Loucy (cell line): ENCODE measurements at regions not wholly inside any gene's neighbourhood (a gene's known extent, or its start where the extent isn't known, plus 50 kb on each side); places are given as distances from the start of the nearest gene placed in this dataset.

Source experiments
- H2AFZ ChIP-seq: fragments of 200-600 bp; sonication (generic); 2 replicates; pipeline ENCODE4 v1.6.0; 2016; ENCODE audit warnings: antibody characterized with exemption, mild to moderate bottlenecking, low read length, moderate library complexity
- H3F3A ChIP-seq: fragments of 200-600 bp; 2 replicates; pipeline ENCODE4 v1.6.0; 2016; ENCODE audit warnings: antibody characterized with exemption, low read depth, mild to moderate bottlenecking
- H3K27me3 ChIP-seq: fragments of 200-600 bp; sonication (generic); 2 replicates; pipeline ENCODE4 v1.6.1; 2014; ENCODE audit warnings: low read length, mild to moderate bottlenecking; ENCODE audit not compliant: insufficient read depth, poor library complexity, severe bottlenecking
- H3K36me3 ChIP-seq: fragments of 200-600 bp; sonication (generic); 2 replicates; pipeline ENCODE4 v1.6.1; 2016; ENCODE audit warnings: low read length; ENCODE audit not compliant: insufficient read depth
- H3K4me1 ChIP-seq: fragments of 200-600 bp; sonication (generic); 2 replicates; pipeline ENCODE4 v1.5.1; 2014; ENCODE audit warnings: low read length, mild to moderate bottlenecking; ENCODE audit not compliant: insufficient read depth, poor library complexity, severe bottlenecking
- H3K4me2 ChIP-seq: fragments of 200-600 bp; sonication (generic); 2 replicates; pipeline ENCODE4 v1.6.0; 2014; ENCODE audit warnings: antibody characterized with exemption, low read length, low read depth, mild to moderate bottlenecking; ENCODE audit not compliant: poor library complexity, severe bottlenecking
- H3K4me3 ChIP-seq: fragments of 200-600 bp; sonication (generic); 2 replicates; pipeline ENCODE4 v1.5.1; 2014; ENCODE audit warnings: low read length, mild to moderate bottlenecking, mixed read lengths; ENCODE audit not compliant: poor library complexity, severe bottlenecking
- H3K79me2 ChIP-seq: fragments of 200-600 bp; sonication (generic); 2 replicates; pipeline ENCODE4 v1.6.1; 2014; ENCODE audit warnings: low read length; ENCODE audit not compliant: insufficient read depth
- H3K9ac ChIP-seq: fragments of 200-600 bp; sonication (generic); 2 replicates; pipeline ENCODE4 v1.6.0; 2014; ENCODE audit warnings: mild to moderate bottlenecking, low read depth, low read length, moderate library complexity; ENCODE audit not compliant: poor library complexity, severe bottlenecking
- H3K9me2 ChIP-seq: fragments of 200-600 bp; sonication (generic); replicated peaks from 2 replicates; pipeline ENCODE4 v1.6.1; 2016; ENCODE audit warnings: low read depth, low read length, mixed read lengths
- H3K9me3 ChIP-seq: fragments of 200-600 bp; sonication (generic); 2 replicates; pipeline ENCODE4 v1.6.1; 2014; ENCODE audit warnings: mild to moderate bottlenecking, antibody characterized with exemption, low read length, low read depth; ENCODE audit not compliant: insufficient read depth
- H4K20me1 ChIP-seq: fragments of 200-600 bp; sonication (generic); 2 replicates; pipeline ENCODE4 v1.6.0; 2014; ENCODE audit warnings: antibody characterized with exemption, low read length, mild to moderate bottlenecking; ENCODE audit not compliant: insufficient read depth, poor library complexity, severe bottlenecking
- CTCF ChIP-seq: fragments of 200-600 bp; sonication (generic); conservative IDR thresholded peaks from 2 replicates; pipeline ENCODE4 v1.5.1; 2014; ENCODE audit warnings: mild to moderate bottlenecking, antibody characterized with exemption, low read length
- EZH2phosphoT487 ChIP-seq: fragments of 200-600 bp; IDR thresholded peaks from 2 replicates; pipeline ENCODE4 v1.6.1; 2018; ENCODE audit warnings: antibody characterized with exemption, mild to moderate bottlenecking, moderate library complexity, borderline replicate concordance

GRCh38 chr2:64374686-64375085 lies 79.3 kb upstream of the LGALSL start:
- Histone ChIP-seq H2AFZ (no peak overlapping the region), H3K27me3 (no peaks in the 10 kb centered on the region), H3K9me3 (no peaks in the 10 kb centered on the region), H3K36me3 (no peaks in the 10 kb centered on the region), H3K4me3 (no peak overlapping the region), H3K79me2 (no peaks in the 10 kb centered on the region), H3K9ac (no peak overlapping the region), H3K4me1 (no peaks in the 10 kb centered on the region), H3K4me2 (no peak overlapping the region), H3K9me2 (no peaks in the 10 kb centered on the region), H3F3A (no peaks in the 10 kb centered on the region), H4K20me1 (no peaks in the 10 kb centered on the region)
- TF ChIP-seq EZH2phosphoT487 (no peak), CTCF (no peak)

- Histone ChIP-seq H3K27me3 (no peaks in the 10 kb centered on the region), H3K4me3 (no peak overlapping the region), H3K9me3 (no peaks in the 10 kb centered on the region), H2AFZ (no peak overlapping the region), H4K20me1 (no peaks in the 10 kb centered on the region), H3K9me2 (no peaks in the 10 kb centered on the region), H3K4me2 (no peak overlapping the region), H3K36me3 (no peaks in the 10 kb centered on the region), H3K79me2 (no peaks in the 10 kb centered on the region), H3K4me1 (no peaks in the 10 kb centered on the region), H3K9ac (no peak overlapping the region), H3F3A (no peaks in the 10 kb centered on the region)
- TF ChIP-seq CTCF (no peak), EZH2phosphoT487 (no peak)
These were observed 77.0 kb upstream of the LGALSL start for GRCh38 chr2:64376926-64377325.

GRCh38 chr2:64379186-64379585 lies 74.8 kb upstream of the LGALSL start:
- H3K79me2 ChIP-seq, result no peaks in the 10 kb centered on the region
- no peak overlapping the region for H3K9ac ChIP-seq
- H3F3A ChIP-seq, result no peaks in the 10 kb centered on the region
- H4K20me1 ChIP-seq, result no peaks in the 10 kb centered on the region
- no peaks in the 10 kb centered on the region for H3K27me3 ChIP-seq
- no peaks in the 10 kb centered on the region for H3K9me2 ChIP-seq
- no peak overlapping the region for H2AFZ ChIP-seq
- no peaks in the 10 kb centered on the region for H3K4me1 ChIP-seq
- H3K36me3 ChIP-seq, result no peaks in the 10 kb centered on the region
- no peak overlapping the region for H3K4me2 ChIP-seq
- TF ChIP-seq EZH2phosphoT487 (no peak), CTCF (no peak)
- H3K9me3 ChIP-seq, result no peaks in the 10 kb centered on the region
- no peak overlapping the region for H3K4me3 ChIP-seq
